ENCODE measurements at regions not wholly inside any gene's neighbourhood (a gene's known extent, or its start where the extent isn't known, plus 50 kb on each side); places are given as distances from the start of the nearest gene placed in this dataset.

DNA sequence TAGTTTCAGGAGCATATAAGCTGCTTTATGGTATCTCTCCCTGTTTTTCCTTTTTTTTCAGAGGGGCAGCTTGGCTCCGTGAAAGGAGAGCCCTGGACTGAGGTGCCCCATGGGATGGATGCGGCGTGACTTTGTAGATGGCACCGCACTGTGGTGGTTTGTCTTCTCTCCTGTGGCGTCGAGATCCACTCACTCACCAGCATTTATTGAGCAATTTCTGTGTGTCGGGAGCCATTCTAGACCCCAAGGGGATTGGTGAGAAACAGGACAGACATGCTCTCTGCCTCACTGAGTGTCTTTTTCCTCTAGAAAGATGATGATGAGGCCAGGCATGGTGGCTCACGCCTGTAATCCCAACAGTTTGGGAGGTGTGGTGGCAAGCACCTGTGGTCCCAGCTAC lies 55.9 kb upstream of the PHF21B start:
- TF ChIP-seq, protein P1, sequence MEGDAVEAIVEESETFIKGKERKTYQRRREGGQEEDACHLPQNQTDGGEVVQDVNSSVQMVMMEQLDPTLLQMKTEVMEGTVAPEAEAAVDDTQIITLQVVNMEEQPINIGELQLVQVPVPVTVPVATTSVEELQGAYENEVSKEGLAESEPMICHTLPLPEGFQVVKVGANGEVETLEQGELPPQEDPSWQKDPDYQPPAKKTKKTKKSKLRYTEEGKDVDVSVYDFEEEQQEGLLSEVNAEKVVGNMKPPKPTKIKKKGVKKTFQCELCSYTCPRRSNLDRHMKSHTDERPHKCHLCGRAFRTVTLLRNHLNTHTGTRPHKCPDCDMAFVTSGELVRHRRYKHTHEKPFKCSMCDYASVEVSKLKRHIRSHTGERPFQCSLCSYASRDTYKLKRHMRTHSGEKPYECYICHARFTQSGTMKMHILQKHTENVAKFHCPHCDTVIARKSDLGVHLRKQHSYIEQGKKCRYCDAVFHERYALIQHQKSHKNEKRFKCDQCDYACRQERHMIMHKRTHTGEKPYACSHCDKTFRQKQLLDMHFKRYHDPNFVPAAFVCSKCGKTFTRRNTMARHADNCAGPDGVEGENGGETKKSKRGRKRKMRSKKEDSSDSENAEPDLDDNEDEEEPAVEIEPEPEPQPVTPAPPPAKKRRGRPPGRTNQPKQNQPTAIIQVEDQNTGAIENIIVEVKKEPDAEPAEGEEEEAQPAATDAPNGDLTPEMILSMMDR (IDR thresholded peaks at IDR 0.05; ENCODE audit: insufficient read depth, low read length, poor library complexity, severe bottlenecking) = no peak
- no peak for TF ChIP-seq EZH2phosphoT487 (conservative IDR thresholded peaks at IDR 0.05; ENCODE audit: low read length)

Data from SU-DHL-6 (cell line).